ENCODE measurements at regions not wholly inside any gene's neighbourhood (a gene's known extent, or its start where the extent isn't known, plus 50 kb on each side); places are given as distances from the start of the nearest gene placed in this dataset.

- no peak for TF ChIP-seq CTCF (IDR thresholded peaks at IDR 0.05)
- ATAC-seq (ENCODE audit: low FRiP score) (no peak), DNase-seq (ENCODE audit: low spot score) (no peak)
Observed at GRCh38 chrX:40279762-40280161, 182.0 kb upstream of the BCOR start.

- no peak for ATAC-seq (ENCODE audit: low FRiP score)
- DNase-seq (ENCODE audit: low spot score): no peak
- TF ChIP-seq CTCF (IDR thresholded peaks at IDR 0.05): no peak
Observed at GRCh38 chrX:40279091-40279430, 181.3 kb upstream of the BCOR start.

GRCh38 chrX:40278340-40279090 lies 180.8 kb upstream of the BCOR start:
- DNase-seq (ENCODE audit: low spot score): no peak
- no peak for TF ChIP-seq CTCF (IDR thresholded peaks at IDR 0.05)
- no peak for ATAC-seq (ENCODE audit: low FRiP score)

- no peak for ATAC-seq (ENCODE audit: low FRiP score)
- TF ChIP-seq CTCF (IDR thresholded peaks at IDR 0.05): no peak
- DNase-seq (ENCODE audit: low spot score): no peak
Observed at GRCh38 chrX:40277672-40278071, 179.9 kb upstream of the BCOR start.

- ATAC-seq (ENCODE audit: low FRiP score) (no peak), DNase-seq (ENCODE audit: low spot score) (no peak)
Observed at GRCh38 chrX:40273356-40274050, 175.7 kb upstream of the BCOR start.

GRCh38 chrX:40272776-40273175 lies 175.0 kb upstream of the BCOR start:
- TF ChIP-seq CTCF (IDR thresholded peaks at IDR 0.05): no peak
- no peak for DNase-seq (ENCODE audit: low spot score)
- ATAC-seq (ENCODE audit: low FRiP score): no peak

More at GRCh38 chrX:40273356-40274050, 175.7 kb upstream of the BCOR start:
- TF ChIP-seq CTCF (IDR thresholded peaks at IDR 0.05): no peak

GRCh38 chrX:40272141-40272540 lies 174.4 kb upstream of the BCOR start:
- peak; percentile 66 for ATAC-seq (ENCODE audit: low FRiP score)

More at GRCh38 chrX:40272141-40272540, 174.4 kb upstream of the BCOR start:
- TF ChIP-seq CTCF (IDR thresholded peaks at IDR 0.05): no peak
- DNase-seq (ENCODE audit: low spot score): no peak
